Skeletal muscle tissue (tissue), 3 donors: ENCODE measurements at regions not wholly inside any gene's neighbourhood (a gene's known extent, or its start where the extent isn't known, plus 50 kb on each side); places are given as distances from the start of the nearest gene placed in this dataset.
"Not testable (repeated sequence)": the region's sequence is repeated elsewhere in the genome, so short reads cannot be mapped to it uniquely, and the experiment has no call there.

Source experiments
- H3K27ac ChIP-seq: one replicate; pipeline ENCODE4 v1.7.0; 2013; ENCODE audit warnings: mild to moderate bottlenecking, low read depth, low read length, inconsistent platforms
- H3K27me3 ChIP-seq, 3 donors: one replicate each; pipeline ENCODE4 v1.7.0; 2013; ENCODE audit warnings: low read length in 3 of 3; ENCODE audit not compliant: control insufficient read depth in 3 of 3, insufficient read depth in 3 of 3
- H3K36me3 ChIP-seq, 3 donors: one replicate each; pipeline ENCODE4 v1.7.0; 2013; ENCODE audit warnings: low read length in 3 of 3; ENCODE audit not compliant: control insufficient read depth in 3 of 3, insufficient read depth in 3 of 3
- H3K4me1 ChIP-seq, 3 donors: one replicate each; pipeline ENCODE4 v1.7.0; 2013; ENCODE audit warnings: low read length in 3 of 3, mild to moderate bottlenecking in 3 of 3; ENCODE audit not compliant: control insufficient read depth in 3 of 3, insufficient read depth in 3 of 3
- H3K4me3 ChIP-seq, 3 donors: one replicate each; pipeline ENCODE4 v1.7.0; 2013; ENCODE audit warnings: low read length in 3 of 3
- H3K9ac ChIP-seq, 3 donors: one replicate each; pipeline ENCODE4 v1.7.0; 2013; ENCODE audit warnings: low read length in 3 of 3, mild to moderate bottlenecking in 3 of 3, moderate library complexity in 2 of 3, low read depth in 1 of 3
- H3K9me3 ChIP-seq, 3 donors: one replicate each; pipeline ENCODE4 v1.7.0; 2013; ENCODE audit warnings: low read length in 3 of 3; ENCODE audit not compliant: control insufficient read depth in 3 of 3
- donor health status: Osteomylitis.

DNA sequence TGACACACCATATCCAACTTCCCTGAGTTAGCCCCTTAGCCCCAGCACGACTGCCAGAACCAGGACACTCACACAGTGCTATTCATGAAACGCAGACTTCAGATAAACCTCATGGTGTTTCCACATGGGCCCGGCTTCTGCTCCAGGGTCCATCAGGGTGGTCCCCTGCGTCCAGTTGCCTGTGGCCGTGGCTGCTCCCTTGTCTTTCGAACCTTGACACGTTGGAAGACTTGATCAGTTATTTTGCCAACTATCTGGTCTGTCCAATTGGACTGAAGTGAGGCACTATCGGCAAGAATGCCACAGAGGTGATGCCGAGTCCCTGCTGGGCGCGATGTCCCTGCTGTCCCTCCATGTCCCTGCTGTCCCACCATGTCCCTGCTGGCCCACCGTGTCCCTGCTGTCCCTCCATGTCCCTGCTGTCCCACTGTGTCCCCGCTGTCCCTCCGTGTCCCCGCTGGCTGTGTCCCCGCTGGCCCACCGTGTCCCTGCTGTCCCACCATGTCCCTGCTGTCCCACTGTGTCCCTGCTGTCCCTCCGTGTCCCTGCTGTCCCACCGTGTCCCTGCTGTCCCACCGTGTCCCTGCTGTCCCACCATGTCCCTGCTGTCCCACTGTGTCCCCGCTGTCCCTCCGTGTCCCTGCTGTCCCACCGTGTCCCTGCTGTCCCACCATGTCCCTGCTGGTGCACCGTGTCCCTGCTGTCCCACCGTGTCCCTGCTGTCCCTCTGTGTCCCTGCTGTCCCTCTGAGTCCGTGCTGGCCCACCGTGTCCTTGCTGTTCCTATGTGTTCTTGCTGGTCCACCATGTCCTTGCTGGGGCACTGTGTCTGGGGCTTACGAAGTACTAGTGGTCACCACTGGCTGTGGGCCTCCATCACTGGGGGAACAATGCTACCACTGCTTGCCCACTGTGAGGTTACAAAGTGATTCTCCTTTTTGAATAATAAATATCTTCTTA, 251.4 kb downstream of the DLL1 start:
- no peaks in the 10 kb centered on the region for H3K9me3 ChIP-seq
- H3K9ac ChIP-seq, result no peak overlapping the region
- peaks cover 0 to 6% (median 0%) of the 10 kb centered on the region in 3 donors for H3K27me3 ChIP-seq
- no peaks in the 10 kb centered on the region for H3K36me3 ChIP-seq
- H3K4me1 ChIP-seq, result peaks cover 15 to 31% (median 28%) of the 10 kb centered on the region in 3 donors
- H3K27ac ChIP-seq, result no peak overlapping the region
- H3K4me3 ChIP-seq, result no peak overlapping the region

DNA sequence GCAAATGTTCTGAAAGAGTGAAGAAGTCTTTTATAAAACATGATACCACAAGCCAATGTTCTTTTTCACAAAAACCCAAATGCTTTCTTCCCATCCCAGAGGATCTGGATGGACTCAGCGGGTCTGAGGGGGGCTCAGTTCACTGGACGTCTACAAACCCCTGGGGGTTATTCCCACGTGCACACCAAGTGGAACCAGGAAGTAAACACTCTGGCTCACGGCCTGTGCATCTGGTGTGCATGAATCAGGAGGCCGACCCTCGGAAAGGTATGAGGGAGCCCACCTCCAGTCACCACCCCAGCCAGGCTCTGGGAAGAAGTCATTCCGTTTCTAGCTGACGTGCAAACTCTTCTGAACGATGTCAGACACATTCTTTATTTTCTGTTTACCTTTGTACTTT, 252.2 kb downstream of the DLL1 start:
- Histone ChIP-seq H3K36me3 (no peaks in the 10 kb centered on the region), H3K9ac (no peak overlapping the region), H3K4me3 (no peak overlapping the region), H3K9me3 (no peaks in the 10 kb centered on the region), H3K4me1 (peaks cover 9 to 24% (median 20%) of the 10 kb centered on the region in 3 donors), H3K27me3 (peaks cover 0 to 6% (median 0%) of the 10 kb centered on the region in 3 donors), H3K27ac (no peak overlapping the region)

DNA sequence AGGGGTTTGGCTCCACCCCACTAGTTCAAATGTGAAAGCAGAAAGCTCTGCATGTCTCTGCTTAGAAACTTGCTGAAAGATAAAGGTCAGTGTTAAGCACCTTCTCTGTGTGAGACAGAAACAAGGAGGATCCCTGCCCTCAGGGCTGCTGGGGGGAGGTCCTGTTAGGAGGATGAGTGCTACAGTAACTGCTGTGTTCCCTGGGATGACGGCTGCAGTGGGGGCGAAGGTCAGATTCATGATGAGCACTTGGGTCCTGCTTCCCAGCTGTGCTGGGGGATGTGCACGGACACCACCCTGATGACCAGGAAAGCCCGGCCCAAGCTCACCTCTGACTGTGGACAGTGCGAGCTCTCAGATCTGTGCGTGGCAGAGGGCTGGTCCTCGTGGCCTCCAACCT, 252.6 kb downstream of the DLL1 start:
- no peak overlapping the region for H3K9ac ChIP-seq
- H3K27ac ChIP-seq, result no peak overlapping the region
- H3K9me3 ChIP-seq, result no peaks in the 10 kb centered on the region
- peaks cover 0 to 6% (median 0%) of the 10 kb centered on the region in 3 donors for H3K27me3 ChIP-seq
- H3K4me1 ChIP-seq, result peaks cover 5 to 19% (median 16%) of the 10 kb centered on the region in 3 donors
- H3K4me3 ChIP-seq, result no peak overlapping the region
- H3K36me3 ChIP-seq, result no peaks in the 10 kb centered on the region

DNA sequence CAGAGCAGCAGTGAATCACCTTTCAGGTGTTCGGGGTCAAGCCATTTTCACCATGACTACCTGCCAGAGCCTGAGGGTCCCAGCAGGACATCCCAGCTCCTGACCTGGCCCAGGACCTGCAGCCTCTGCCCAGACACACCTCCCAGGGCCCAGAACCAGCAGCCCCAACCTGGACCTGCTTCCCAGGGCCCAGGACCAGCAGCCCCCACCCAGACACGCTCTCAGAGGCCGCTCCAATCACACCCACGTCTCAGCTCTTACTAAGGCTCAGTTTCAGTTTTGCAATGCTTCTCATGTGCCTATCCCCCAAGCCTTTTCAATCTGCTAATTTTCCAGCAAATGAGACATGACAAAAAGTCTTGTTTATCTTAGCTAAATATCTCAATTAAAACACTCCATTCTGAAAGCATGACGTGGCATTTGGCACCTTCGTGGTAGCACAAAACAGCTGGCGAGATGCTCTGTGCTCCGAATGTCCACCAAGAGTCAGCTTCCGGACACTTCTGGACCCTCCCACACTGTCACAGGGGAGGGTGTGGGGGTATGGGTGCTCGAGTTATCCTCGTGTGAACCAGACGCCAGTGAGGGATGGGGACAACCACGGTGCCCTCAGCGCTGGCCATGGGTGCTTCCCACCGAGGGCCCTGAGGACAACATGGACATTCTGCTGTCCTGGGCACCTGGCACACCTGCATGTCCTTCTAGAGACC, 253.2 kb downstream of the DLL1 start:
- H3K9ac ChIP-seq, result no peak overlapping the region
- no peaks in the 10 kb centered on the region for H3K9me3 ChIP-seq
- no peak overlapping the region for H3K27ac ChIP-seq
- no peaks in the 10 kb centered on the region for H3K36me3 ChIP-seq
- H3K4me3 ChIP-seq, result no peak overlapping the region
- H3K4me1 ChIP-seq, result peaks cover 3 to 13% (median 10%) of the 10 kb centered on the region in 3 donors
- peaks cover 0 to 6% (median 0%) of the 10 kb centered on the region in 3 donors for H3K27me3 ChIP-seq

DNA sequence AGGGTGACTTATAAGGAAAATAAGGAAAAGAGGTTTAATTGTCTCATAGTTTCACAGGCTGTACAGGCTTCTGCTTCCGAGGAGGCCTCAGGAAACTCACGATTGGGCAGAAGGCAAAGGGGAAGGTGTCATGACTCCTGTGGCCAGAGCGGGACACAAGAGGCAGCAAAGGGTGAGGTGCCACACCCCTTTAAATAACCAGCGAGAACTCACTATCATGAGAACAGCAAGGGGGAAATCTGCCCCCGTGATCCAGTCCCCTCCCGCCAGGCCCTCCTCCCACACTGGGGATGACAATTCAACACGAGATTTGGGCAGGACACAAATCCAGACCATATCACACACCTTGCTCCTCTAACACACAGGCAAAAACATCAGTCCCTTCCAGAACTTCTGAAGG, 254.0 kb downstream of the DLL1 start:
- no peaks in the 10 kb centered on the region for H3K9me3 ChIP-seq

DNA sequence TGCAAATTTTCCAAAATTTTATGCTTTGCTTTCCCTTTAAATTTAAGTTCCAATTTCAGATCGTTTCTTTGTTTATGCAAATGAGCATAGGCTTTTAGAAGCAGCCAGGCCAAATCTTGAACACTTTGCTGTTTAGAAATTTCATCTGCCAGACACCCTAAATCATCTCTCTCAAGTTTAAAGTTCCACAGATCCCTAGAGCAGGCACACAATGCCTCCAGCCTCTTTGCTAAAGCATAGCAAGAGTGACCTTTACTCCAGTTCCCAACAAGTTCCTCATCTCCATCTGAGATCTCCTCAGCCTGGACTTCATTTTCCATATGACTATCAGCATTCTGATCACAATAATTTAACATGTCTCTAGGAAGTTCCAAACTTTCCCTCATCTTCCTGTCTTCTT, 254.5 kb downstream of the DLL1 start:
- H3K27ac ChIP-seq, H3K9ac ChIP-seq, H3K4me1 ChIP-seq, H3K9me3 ChIP-seq, H3K27me3 ChIP-seq, H3K36me3 ChIP-seq, H3K4me3 ChIP-seq: not testable (repeated sequence)

More for the DNA sequence above, 254.0 kb downstream of the DLL1 start:
- Histone ChIP-seq H3K9ac (no peak overlapping the region), H3K36me3 (no peaks in the 10 kb centered on the region), H3K4me3 (no peak overlapping the region), H3K4me1 (peaks cover 2 to 7% (median 6%) of the 10 kb centered on the region in 3 donors), H3K27me3 (peaks cover 0 to 6% (median 0%) of the 10 kb centered on the region in 3 donors), H3K27ac (no peak overlapping the region)

DNA sequence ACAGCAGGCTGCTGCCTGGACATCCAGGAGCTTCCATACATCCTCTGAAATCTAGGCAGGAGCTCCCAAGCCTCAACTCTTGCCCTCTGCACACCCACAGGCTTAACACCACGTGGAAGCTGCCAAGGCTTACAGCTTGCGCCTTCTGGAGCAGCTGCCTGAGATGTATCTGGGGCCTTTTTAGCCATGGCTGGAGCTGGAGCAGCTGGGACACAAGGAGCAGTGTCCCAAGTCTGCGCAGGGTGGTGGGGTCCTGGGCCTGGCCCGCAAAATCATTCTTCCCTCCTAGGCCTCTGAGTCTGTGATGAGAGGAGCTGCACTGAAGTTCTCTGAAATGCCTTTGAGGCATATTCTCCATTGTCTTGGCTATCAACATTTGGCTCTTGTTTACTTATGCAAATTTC, 255.0 kb downstream of the DLL1 start:
- Histone ChIP-seq H3K9me3 (no peaks in the 10 kb centered on the region), H3K4me1 (no peaks in the 10 kb centered on the region), H3K4me3 (no peak overlapping the region), H3K27ac (no peak overlapping the region), H3K36me3 (no peaks in the 10 kb centered on the region), H3K27me3 (peaks cover 0 to 6% (median 0%) of the 10 kb centered on the region in 3 donors), H3K9ac (no peak overlapping the region)

DNA sequence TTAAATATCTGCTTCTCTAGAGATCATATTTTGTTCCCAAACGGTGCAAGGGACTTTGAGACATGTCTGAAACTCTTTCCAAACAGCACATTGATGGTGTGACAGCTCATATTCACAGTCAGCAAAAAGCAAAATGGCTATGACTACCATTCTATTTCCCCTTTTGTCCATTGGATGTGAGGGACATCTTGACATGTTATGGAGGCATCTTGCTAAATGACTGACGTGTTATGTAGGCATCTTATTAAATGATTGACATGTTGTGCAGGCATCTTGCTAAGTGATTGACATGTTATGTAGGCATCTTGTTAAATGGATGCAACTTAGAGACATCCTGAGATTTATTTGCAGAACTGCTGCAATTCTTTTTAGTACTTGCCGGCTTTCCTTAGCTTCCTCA, 255.8 kb downstream of the DLL1 start:
- Histone ChIP-seq H3K4me3 (no peak overlapping the region), H3K27ac (no peak overlapping the region), H3K36me3 (no peaks in the 10 kb centered on the region), H3K27me3 (peaks cover 0 to 6% (median 3%) of the 10 kb centered on the region in 3 donors), H3K4me1 (no peaks in the 10 kb centered on the region), H3K9me3 (no peaks in the 10 kb centered on the region), H3K9ac (no peak overlapping the region)

DNA sequence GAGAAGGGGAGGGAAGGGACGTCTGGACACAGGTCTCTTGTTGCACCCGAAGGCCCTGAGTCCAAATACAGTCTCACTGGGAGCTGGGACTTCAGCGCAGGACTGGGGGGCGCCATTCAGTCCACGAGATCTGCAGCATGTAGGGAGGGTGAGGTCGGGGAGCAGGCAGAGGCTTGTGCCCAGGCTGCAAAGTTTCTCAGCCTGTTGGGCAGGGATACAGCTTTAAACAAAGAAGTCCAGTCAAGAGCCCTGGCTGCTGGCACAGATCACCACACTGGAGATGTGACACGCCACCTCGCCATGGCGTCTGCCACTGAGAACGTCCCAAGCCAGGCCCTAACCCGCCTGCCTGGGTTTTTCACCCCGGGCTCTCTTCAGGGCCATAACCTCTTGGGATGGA, 256.6 kb downstream of the DLL1 start:
- Histone ChIP-seq H3K36me3 (no peaks in the 10 kb centered on the region), H3K9me3 (no peaks in the 10 kb centered on the region), H3K27ac (no peak overlapping the region), H3K9ac (no peak overlapping the region), H3K4me1 (no peaks in the 10 kb centered on the region), H3K27me3 (peaks cover 0 to 6% (median 5%) of the 10 kb centered on the region in 3 donors), H3K4me3 (no peak overlapping the region)

DNA sequence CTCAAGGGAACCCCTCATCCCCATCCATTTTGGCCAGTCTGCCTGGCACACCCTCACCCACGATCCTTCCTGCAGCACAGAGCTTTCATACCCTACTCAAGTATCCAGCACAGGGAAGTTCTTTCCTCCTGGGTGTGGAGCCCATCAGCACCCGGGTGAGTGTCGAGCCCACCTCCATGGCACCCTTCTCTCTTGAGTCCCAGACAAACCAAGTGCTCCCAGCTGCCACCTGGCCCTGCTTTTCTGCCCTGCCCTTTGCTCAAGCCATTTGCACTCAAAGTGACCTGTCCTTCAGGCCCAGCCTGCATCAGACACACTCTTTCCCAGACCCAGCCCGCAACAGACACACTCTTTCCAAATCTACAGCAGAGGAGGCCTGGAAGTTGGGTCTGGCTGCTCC, 257.2 kb downstream of the DLL1 start:
- Histone ChIP-seq H3K4me1 (no peaks in the 10 kb centered on the region), H3K9ac (no peak overlapping the region), H3K9me3 (no peaks in the 10 kb centered on the region), H3K36me3 (no peaks in the 10 kb centered on the region), H3K27me3 (peaks cover 0 to 6% (median 5%) of the 10 kb centered on the region in 3 donors), H3K4me3 (no peak overlapping the region), H3K27ac (no peak overlapping the region)
